CD4-positive, alpha-beta T cell treated with Interferon gamma for 1 hour (primary cell): ENCODE measurements at regions not wholly inside any gene's neighbourhood (a gene's known extent, or its start where the extent isn't known, plus 50 kb on each side); places are given as distances from the start of the nearest gene placed in this dataset.
"Not testable (repeated sequence)": the region's sequence is repeated elsewhere in the genome, so short reads cannot be mapped to it uniquely, and the experiment has no call there.

Experiments
- DNase-seq: peaks from one replicate; pipeline ENCODE4 v3.0.0-alpha.2; 2020

- DNase-seq: no peak
These were observed 1545.7 kb upstream of the TENM4 start for GRCh38 chr11:80986421-80987074.

- no peak for DNase-seq
These were observed 1539.4 kb upstream of the TENM4 start for GRCh38 chr11:80980227-80980626.

GRCh38 chr11:80973786-80974185 lies 1533.0 kb upstream of the TENM4 start:
- DNase-seq: no peak

- no peak for DNase-seq
These were observed 1529.2 kb upstream of the TENM4 start for GRCh38 chr11:80970037-80970436.

GRCh38 chr11:80967649-80968048 lies 1526.8 kb upstream of the TENM4 start:
- DNase-seq: no peak

GRCh38 chr11:80960381-80961029 lies 1519.7 kb upstream of the TENM4 start:
- DNase-seq: no peak

- no peak for DNase-seq
These were observed 1518.9 kb upstream of the TENM4 start for GRCh38 chr11:80959751-80960150.

- DNase-seq: no peak
These were observed 1518.2 kb upstream of the TENM4 start for GRCh38 chr11:80958987-80959386.

- DNase-seq: no peak
These were observed 1517.5 kb upstream of the TENM4 start for GRCh38 chr11:80958361-80958760.

- no peak for DNase-seq
These were observed 1514.8 kb upstream of the TENM4 start for GRCh38 chr11:80955588-80955987.

- DNase-seq: no peak
These were observed 1508.0 kb upstream of the TENM4 start for GRCh38 chr11:80948781-80949180.

GRCh38 chr11:80944758-80945157 lies 1503.9 kb upstream of the TENM4 start:
- DNase-seq: no peak

GRCh38 chr11:80943226-80943625 lies 1502.4 kb upstream of the TENM4 start:
- DNase-seq: no peak

- DNase-seq: no peak
These were observed 1497.0 kb upstream of the TENM4 start for GRCh38 chr11:80937842-80938241.

GRCh38 chr11:80930038-80930437 lies 1489.2 kb upstream of the TENM4 start:
- no peak for DNase-seq

- DNase-seq: no peak
These were observed 1488.4 kb upstream of the TENM4 start for GRCh38 chr11:80929031-80929805.

- DNase-seq: no peak
These were observed 1484.5 kb upstream of the TENM4 start for GRCh38 chr11:80925321-80925720.

GRCh38 chr11:80921310-80921709 lies 1480.5 kb upstream of the TENM4 start:
- DNase-seq: not testable (repeated sequence)

- DNase-seq: no peak
These were observed 1475.5 kb upstream of the TENM4 start for GRCh38 chr11:80916173-80916798.

GRCh38 chr11:80914311-80914710 lies 1473.5 kb upstream of the TENM4 start:
- no peak for DNase-seq

GRCh38 chr11:80911666-80912065 lies 1470.8 kb upstream of the TENM4 start:
- DNase-seq: no peak

- no peak for DNase-seq
These were observed 1459.4 kb upstream of the TENM4 start for GRCh38 chr11:80900265-80900664.

- DNase-seq: no peak
These were observed 1458.6 kb upstream of the TENM4 start for GRCh38 chr11:80899381-80899780.

GRCh38 chr11:80898910-80899309 lies 1458.1 kb upstream of the TENM4 start:
- no peak for DNase-seq
